GM12874 (cell line): ENCODE measurements at regions not wholly inside any gene's neighbourhood (a gene's known extent, or its start where the extent isn't known, plus 50 kb on each side); places are given as distances from the start of the nearest gene placed in this dataset.

ENCODE experiments used
- TF ChIP-seq, protein P1 (sequence below): IDR thresholded peaks from 2 replicates; pipeline ENCODE4 v1.5.1; 2011; ENCODE audit warnings: low read depth, mild to moderate bottlenecking, control low read depth, low read length, moderate library complexity; ENCODE audit not compliant: insufficient read depth

DNA sequence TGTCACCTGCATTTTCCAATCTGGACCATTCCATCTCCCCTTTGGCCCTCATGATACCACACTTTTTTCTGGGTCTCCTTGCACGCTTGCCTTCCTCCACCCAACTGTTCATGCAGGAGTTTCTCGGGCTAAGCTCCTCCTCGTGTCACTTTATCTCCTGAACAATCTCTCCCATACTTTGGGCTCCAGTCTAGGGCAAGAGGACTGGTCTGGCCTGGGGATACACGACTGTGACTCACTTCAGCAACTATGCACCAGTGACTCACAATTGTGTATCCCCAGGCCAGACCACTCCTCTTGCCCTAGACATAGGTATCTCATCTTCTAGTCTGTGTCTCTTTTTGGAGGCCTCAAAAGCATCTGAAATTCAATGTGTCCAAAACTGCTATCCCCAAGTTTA lies 149.4 kb upstream of the PTPRM start:
- TF ChIP-seq, protein P1, sequence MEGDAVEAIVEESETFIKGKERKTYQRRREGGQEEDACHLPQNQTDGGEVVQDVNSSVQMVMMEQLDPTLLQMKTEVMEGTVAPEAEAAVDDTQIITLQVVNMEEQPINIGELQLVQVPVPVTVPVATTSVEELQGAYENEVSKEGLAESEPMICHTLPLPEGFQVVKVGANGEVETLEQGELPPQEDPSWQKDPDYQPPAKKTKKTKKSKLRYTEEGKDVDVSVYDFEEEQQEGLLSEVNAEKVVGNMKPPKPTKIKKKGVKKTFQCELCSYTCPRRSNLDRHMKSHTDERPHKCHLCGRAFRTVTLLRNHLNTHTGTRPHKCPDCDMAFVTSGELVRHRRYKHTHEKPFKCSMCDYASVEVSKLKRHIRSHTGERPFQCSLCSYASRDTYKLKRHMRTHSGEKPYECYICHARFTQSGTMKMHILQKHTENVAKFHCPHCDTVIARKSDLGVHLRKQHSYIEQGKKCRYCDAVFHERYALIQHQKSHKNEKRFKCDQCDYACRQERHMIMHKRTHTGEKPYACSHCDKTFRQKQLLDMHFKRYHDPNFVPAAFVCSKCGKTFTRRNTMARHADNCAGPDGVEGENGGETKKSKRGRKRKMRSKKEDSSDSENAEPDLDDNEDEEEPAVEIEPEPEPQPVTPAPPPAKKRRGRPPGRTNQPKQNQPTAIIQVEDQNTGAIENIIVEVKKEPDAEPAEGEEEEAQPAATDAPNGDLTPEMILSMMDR, result no peak

DNA sequence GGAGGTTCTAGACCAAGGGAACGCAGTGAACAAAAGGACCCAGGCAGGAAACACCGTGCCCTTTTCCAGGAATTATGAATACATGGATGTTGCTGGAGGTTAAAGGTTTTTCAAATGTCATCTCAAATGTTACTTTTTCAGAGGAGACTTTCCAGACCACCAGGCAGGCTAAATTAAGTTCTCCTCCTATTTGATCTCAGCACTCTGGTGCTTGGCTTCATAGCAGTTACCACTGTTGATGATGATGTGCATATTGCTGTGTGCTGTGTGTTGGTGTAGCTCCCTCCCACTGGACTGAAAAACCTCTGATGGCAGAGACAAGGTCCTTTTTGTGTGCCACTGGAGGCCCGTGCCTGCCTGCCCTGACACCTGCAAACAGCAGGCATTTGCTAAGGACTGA lies 137.3 kb upstream of the PTPRM start:
- TF ChIP-seq, protein P1, result no peak

DNA sequence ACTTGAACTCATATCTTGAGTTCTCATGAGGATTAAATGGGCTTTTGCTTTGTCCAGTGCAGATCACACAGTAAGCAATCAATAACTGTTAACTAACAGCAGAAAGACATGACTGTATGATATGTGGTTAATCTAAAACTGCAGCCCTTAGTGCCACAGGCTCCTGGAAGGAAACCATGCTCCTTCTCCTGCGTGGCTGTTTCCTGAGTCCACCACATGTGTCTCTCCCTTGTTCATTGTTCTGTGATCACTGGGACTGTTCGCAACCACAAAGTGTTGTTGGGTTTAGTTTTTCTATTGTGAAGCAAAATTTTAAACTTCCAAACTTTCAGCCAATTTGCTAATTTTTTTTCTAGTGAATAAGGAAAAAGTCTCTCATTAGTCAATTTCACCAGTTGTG lies 130.9 kb upstream of the PTPRM start:
- TF ChIP-seq, protein P1, result no peak

DNA sequence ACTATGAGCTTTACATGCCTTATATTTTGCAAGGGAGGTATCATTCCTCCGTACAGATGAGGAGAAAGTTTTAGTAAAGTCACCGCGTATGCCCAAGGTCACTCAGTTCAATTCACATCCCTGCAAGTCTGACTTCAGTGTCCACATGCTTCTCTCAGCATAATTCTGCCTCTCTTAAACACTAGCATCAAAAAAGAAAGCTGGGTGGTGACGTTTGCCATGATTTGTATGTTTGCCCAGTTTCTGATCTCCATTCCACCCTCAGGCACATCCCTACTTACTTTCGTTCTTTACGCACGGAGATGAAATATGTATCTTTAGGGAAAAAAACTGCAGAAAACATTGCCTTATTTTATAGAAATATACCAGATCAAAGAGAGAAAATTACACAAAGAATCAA lies 129.2 kb upstream of the PTPRM start:
- TF ChIP-seq, protein P1, result no peak

DNA sequence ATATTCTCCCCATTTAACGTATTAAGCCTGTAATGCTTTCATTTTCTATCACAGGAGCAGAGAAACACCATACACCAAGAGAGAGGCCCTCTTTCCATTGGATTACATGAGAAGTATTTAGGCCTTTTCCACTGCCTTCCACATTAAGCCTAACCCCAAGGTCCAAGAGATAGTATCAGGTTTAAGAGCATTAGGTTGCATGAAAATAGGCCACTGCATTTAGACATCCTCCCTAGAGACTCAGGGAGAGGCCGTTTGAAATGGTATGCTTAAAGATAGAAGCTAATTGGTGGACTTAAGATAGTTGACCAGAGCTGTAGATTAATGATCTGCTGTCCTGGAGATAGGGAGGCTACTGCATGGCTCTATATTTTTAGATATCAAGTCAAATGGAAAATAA lies 128.5 kb upstream of the PTPRM start:
- TF ChIP-seq, protein P1, result no peak

DNA sequence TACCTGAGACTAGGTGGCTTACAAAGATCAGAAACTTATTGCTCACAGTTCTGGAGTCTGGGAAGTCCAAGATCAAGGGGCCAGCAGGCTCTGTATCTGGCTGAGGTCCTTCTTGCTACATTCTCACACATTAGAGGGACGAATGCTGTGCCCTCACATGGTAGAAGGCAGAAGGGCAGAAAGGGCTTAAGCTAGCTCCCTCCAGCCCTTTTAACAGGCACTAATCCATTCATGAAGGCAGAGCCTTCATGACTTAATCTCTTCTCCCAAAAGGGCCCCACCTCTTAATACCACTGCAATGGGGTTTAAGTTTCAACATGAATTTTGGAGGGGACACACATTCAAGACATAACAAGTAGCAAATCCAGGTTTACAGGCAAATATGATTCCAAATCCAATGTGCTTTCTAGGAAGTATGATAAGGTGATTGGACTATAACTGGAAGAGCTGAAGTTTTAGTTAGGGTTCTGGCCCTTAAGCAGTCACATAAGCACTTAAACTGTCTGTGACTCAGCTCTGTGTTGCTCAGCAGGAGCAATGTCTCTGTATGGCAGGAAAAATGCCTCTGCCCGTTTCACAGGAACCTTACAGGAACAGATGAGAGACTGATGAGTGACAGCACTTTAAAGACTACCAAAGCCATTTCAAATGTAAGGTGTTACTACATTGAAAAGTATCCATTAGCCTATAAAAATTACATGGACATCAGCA lies 119.6 kb upstream of the PTPRM start:
- TF ChIP-seq, protein P1, result no peak

DNA sequence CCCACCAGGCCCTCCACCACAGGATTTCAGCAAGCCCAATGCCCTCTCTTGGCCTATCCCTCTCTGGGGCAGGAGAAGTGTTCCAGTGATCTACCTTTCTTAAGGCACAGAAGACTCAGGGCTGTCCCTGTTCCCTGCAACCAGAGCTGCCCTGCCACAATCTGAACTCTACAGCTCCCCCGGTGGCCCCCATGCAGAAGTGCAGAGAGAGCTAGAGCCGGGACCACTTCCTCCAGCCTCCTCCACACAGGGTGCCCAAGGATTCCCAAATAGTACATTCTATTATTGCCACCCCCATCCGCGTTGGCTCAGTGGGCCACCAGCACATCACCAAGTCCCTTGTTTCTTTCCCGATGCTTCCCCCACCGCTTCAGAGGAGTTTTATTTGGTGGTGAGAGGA lies 114.8 kb upstream of the PTPRM start:
- TF ChIP-seq, protein P1, result peak; percentile 49
